ENCODE measurements at regions not wholly inside any gene's neighbourhood (a gene's known extent, or its start where the extent isn't known, plus 50 kb on each side); places are given as distances from the start of the nearest gene placed in this dataset.

DNA sequence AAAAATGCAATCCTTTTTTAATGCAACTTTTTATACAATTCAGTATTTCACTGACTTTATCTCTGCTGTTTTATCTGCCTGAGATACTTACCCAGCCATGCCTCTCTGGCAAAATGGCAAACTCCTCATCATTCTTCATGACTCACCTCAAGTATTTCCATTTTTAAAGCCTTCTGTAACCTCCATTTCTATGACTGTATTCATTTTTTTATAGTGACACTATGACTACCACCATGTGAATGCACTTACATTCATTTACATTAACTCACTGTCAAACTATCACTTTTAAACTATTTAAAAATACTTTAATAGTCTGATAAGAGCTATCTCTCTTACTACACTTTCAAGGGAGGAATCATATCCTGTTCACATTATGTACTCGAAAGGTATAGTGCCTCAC, 99.4 kb upstream of the SCN7A start:
- Histone ChIP-seq H3K9ac (ENCODE audit: low read depth, low read length) (no peak overlapping the region), H3K27me3 (ENCODE audit: control insufficient read depth, insufficient read depth, low read length) (no peaks in the 10 kb centered on the region), H3K4me1 (ENCODE audit: control insufficient read depth, insufficient read depth, low read length) (no peaks in the 10 kb centered on the region), H3K36me3 (ENCODE audit: control insufficient read depth, insufficient read depth, low read length) (no peaks in the 10 kb centered on the region), H3K4me3 (ENCODE audit: low read depth, low read length) (no peak overlapping the region), H3K9me3 (ENCODE audit: control insufficient read depth, insufficient read depth, low read length) (peaks cover 9% of the 10 kb centered on the region)

DNA sequence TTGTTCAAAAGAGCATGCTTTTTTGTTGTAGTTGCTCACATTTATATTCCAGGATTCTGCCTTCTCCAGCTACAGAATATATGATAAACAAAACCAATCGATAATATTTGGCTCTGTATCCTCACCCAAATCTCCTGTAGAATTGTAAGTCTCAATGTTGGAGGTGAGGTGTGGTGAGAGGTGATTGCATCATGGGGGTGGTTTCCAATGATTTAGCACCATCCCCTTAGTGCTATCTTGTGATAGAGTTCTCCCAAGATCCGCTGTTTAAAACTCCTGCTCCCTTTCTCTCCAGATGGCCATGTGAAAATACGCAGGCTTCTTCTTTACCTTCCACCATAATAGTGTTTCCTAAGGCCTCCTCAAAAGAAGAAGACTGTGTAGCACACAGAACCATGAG, 98.7 kb upstream of the SCN7A start:
- Histone ChIP-seq H3K36me3 (ENCODE audit: control insufficient read depth, insufficient read depth, low read length) (no peaks in the 10 kb centered on the region), H3K4me3 (ENCODE audit: low read depth, low read length) (no peak overlapping the region), H3K9ac (ENCODE audit: low read depth, low read length) (no peak overlapping the region), H3K27me3 (ENCODE audit: control insufficient read depth, insufficient read depth, low read length) (no peaks in the 10 kb centered on the region), H3K9me3 (ENCODE audit: control insufficient read depth, insufficient read depth, low read length) (peaks cover 5% of the 10 kb centered on the region), H3K4me1 (ENCODE audit: control insufficient read depth, insufficient read depth, low read length) (no peaks in the 10 kb centered on the region)

GRCh38 chr2:166591226-166591625, 97.2 kb upstream of the SCN7A start:
- Histone ChIP-seq H3K9me3 (ENCODE audit: control insufficient read depth, insufficient read depth, low read length) (no peaks in the 10 kb centered on the region), H3K4me1 (ENCODE audit: control insufficient read depth, insufficient read depth, low read length) (no peaks in the 10 kb centered on the region), H3K27me3 (ENCODE audit: control insufficient read depth, insufficient read depth, low read length) (no peaks in the 10 kb centered on the region), H3K36me3 (ENCODE audit: control insufficient read depth, insufficient read depth, low read length) (no peaks in the 10 kb centered on the region), H3K4me3 (ENCODE audit: low read depth, low read length) (no peak overlapping the region), H3K9ac (ENCODE audit: low read depth, low read length) (no peak overlapping the region)

DNA sequence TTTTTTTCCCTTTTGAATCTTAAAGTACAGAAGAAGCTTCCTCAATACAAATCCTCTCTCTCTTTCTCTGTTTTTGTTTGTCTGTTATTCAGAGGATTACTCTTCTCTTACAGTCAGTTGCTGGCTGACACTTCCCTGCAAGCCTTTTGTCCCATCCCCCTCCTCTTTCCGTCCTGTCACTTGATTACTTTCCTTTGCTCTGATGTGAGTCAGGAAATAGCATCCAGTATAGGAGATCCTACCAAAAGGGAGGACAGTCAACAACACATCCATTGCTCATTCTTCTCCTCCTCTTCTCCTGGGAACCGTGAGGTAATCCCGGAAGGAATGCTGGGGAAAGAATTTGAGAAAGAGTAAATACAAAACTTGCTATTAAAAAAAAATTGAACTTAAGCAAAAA, 79.3 kb upstream of the SCN7A start:
- Histone ChIP-seq H3K9me3 (ENCODE audit: control insufficient read depth, insufficient read depth, low read length) (no peaks in the 10 kb centered on the region), H3K36me3 (ENCODE audit: control insufficient read depth, insufficient read depth, low read length) (no peaks in the 10 kb centered on the region), H3K4me3 (ENCODE audit: low read depth, low read length) (no peak overlapping the region), H3K27me3 (ENCODE audit: control insufficient read depth, insufficient read depth, low read length) (no peaks in the 10 kb centered on the region), H3K9ac (ENCODE audit: low read depth, low read length) (no peak overlapping the region), H3K4me1 (ENCODE audit: control insufficient read depth, insufficient read depth, low read length) (no peaks in the 10 kb centered on the region)

GRCh38 chr2:166572937-166573336, 78.9 kb upstream of the SCN7A start:
- Histone ChIP-seq H3K36me3 (ENCODE audit: control insufficient read depth, insufficient read depth, low read length) (no peaks in the 10 kb centered on the region), H3K4me1 (ENCODE audit: control insufficient read depth, insufficient read depth, low read length) (no peaks in the 10 kb centered on the region), H3K4me3 (ENCODE audit: low read depth, low read length) (no peak overlapping the region), H3K9ac (ENCODE audit: low read depth, low read length) (no peak overlapping the region), H3K27me3 (ENCODE audit: control insufficient read depth, insufficient read depth, low read length) (no peaks in the 10 kb centered on the region), H3K9me3 (ENCODE audit: control insufficient read depth, insufficient read depth, low read length) (no peaks in the 10 kb centered on the region)

DNA sequence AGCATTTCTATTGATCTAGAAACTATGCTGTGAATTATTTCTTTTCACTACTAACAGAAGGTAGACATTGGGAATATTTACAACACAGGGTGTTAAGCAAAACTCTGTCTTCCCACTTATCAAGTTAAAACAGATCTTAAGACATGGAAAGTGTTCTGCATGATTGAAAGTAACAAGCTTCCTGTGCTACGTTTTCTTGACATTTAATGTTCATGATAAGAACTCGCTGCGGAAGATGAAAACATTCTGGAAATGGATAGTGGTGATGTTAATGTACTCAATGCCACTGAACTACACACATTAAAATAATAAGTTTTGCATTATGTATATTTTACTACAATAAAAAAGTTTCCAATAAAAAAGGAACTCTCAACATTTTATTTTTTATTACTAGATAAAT, 74.4 kb upstream of the SCN7A start:
- H3K9me3 ChIP-seq (ENCODE audit: control insufficient read depth, insufficient read depth, low read length) = no peaks in the 10 kb centered on the region
- no peaks in the 10 kb centered on the region for H3K36me3 ChIP-seq (ENCODE audit: control insufficient read depth, insufficient read depth, low read length)
- H3K27me3 ChIP-seq (ENCODE audit: control insufficient read depth, insufficient read depth, low read length) = no peaks in the 10 kb centered on the region
- no peak overlapping the region for H3K4me3 ChIP-seq (ENCODE audit: low read depth, low read length)
- H3K4me1 ChIP-seq (ENCODE audit: control insufficient read depth, insufficient read depth, low read length) = no peaks in the 10 kb centered on the region
- no peak overlapping the region for H3K9ac ChIP-seq (ENCODE audit: low read depth, low read length)

GRCh38 chr2:166565501-166565900, 71.5 kb upstream of the SCN7A start:
- no peak overlapping the region for H3K4me3 ChIP-seq (ENCODE audit: low read depth, low read length)
- H3K27me3 ChIP-seq (ENCODE audit: control insufficient read depth, insufficient read depth, low read length) = no peaks in the 10 kb centered on the region
- no peaks in the 10 kb centered on the region for H3K9me3 ChIP-seq (ENCODE audit: control insufficient read depth, insufficient read depth, low read length)
- H3K4me1 ChIP-seq (ENCODE audit: control insufficient read depth, insufficient read depth, low read length) = no peaks in the 10 kb centered on the region
- H3K9ac ChIP-seq (ENCODE audit: low read depth, low read length) = no peak overlapping the region
- no peaks in the 10 kb centered on the region for H3K36me3 ChIP-seq (ENCODE audit: control insufficient read depth, insufficient read depth, low read length)

DNA sequence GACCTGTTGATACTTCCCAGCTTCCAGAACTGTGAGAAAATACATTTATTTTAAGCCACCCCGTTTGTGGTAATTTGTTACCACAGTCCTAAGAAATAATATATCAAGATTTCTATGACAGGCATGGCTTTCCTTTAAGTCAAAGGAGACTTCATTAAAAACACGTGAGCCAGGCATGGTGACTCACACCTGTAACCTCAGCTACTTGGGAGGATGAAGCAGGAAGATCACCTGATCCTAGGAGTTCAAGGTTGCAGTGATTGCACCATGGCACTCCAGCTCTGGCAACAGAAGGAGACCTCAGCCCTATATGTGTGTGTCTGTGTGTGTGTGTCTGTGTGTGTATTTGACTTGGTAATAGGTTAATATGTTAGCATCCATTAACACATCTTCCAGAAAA, 69.8 kb upstream of the SCN7A start:
- Histone ChIP-seq H3K4me3 (ENCODE audit: low read depth, low read length) (no peak overlapping the region), H3K27me3 (ENCODE audit: control insufficient read depth, insufficient read depth, low read length) (no peaks in the 10 kb centered on the region), H3K4me1 (ENCODE audit: control insufficient read depth, insufficient read depth, low read length) (no peaks in the 10 kb centered on the region), H3K9ac (ENCODE audit: low read depth, low read length) (no peak overlapping the region), H3K36me3 (ENCODE audit: control insufficient read depth, insufficient read depth, low read length) (no peaks in the 10 kb centered on the region), H3K9me3 (ENCODE audit: control insufficient read depth, insufficient read depth, low read length) (no peaks in the 10 kb centered on the region)

GRCh38 chr2:166560022-166560421, 66.0 kb upstream of the SCN7A start:
- no peaks in the 10 kb centered on the region for H3K27me3 ChIP-seq (ENCODE audit: control insufficient read depth, insufficient read depth, low read length)
- no peak overlapping the region for H3K4me3 ChIP-seq (ENCODE audit: low read depth, low read length)
- no peak overlapping the region for H3K9ac ChIP-seq (ENCODE audit: low read depth, low read length)
- H3K4me1 ChIP-seq (ENCODE audit: control insufficient read depth, insufficient read depth, low read length) = no peaks in the 10 kb centered on the region
- H3K36me3 ChIP-seq (ENCODE audit: control insufficient read depth, insufficient read depth, low read length) = no peaks in the 10 kb centered on the region
- no peaks in the 10 kb centered on the region for H3K9me3 ChIP-seq (ENCODE audit: control insufficient read depth, insufficient read depth, low read length)

DNA sequence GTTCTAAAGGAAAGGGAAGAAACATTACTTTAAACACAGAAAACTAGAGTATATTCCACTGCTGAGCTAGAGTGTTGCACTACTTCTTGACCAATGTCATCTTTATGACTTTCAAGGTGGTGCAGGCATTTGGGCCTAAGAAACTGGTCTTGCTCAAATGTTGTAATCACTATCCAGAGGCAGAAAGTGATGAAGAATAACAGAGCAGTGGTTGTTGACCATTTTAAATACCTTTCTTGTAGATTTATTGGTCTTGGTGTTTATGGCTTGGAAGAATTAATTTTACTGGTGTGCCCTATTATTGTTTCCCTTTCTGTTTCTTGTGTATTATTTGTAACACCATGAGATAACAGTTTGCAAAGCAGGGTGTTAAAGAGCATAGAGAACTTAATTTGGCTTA, 56.9 kb upstream of the SCN7A start:
- no peaks in the 10 kb centered on the region for H3K9me3 ChIP-seq (ENCODE audit: control insufficient read depth, insufficient read depth, low read length)
- H3K36me3 ChIP-seq (ENCODE audit: control insufficient read depth, insufficient read depth, low read length) = no peaks in the 10 kb centered on the region
- no peaks in the 10 kb centered on the region for H3K4me1 ChIP-seq (ENCODE audit: control insufficient read depth, insufficient read depth, low read length)
- no peak overlapping the region for H3K4me3 ChIP-seq (ENCODE audit: low read depth, low read length)
- H3K27me3 ChIP-seq (ENCODE audit: control insufficient read depth, insufficient read depth, low read length) = no peaks in the 10 kb centered on the region
- no peak overlapping the region for H3K9ac ChIP-seq (ENCODE audit: low read depth, low read length)

DNA sequence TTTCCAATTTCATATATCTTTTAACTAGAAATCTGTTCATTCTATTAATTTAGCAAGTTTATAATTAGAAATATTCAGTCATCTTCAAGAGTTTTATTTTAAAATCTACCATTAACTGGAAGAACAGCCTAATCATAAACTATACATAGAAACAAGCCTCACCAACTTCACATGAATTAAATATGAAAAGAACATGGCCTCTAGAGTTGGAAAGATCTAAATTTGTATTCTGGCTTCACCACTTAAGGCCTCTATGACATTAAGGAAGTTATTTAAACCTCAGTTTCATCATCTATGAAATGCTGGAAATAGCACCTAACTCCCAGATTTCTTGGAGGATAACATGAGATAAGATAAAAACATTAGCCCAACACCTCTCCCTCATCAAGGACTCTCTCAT, 51.4 kb upstream of the SCN7A start:
- Histone ChIP-seq H3K27me3 (ENCODE audit: control insufficient read depth, insufficient read depth, low read length) (no peaks in the 10 kb centered on the region), H3K4me3 (ENCODE audit: low read depth, low read length) (no peak overlapping the region)

More for the DNA sequence above, 51.4 kb upstream of the SCN7A start:
- Histone ChIP-seq H3K36me3 (ENCODE audit: control insufficient read depth, insufficient read depth, low read length) (no peaks in the 10 kb centered on the region), H3K9me3 (ENCODE audit: control insufficient read depth, insufficient read depth, low read length) (no peaks in the 10 kb centered on the region), H3K9ac (ENCODE audit: low read depth, low read length) (no peak overlapping the region), H3K4me1 (ENCODE audit: control insufficient read depth, insufficient read depth, low read length) (no peaks in the 10 kb centered on the region)
